ENCODE measurements at regions not wholly inside any gene's neighbourhood (a gene's known extent, or its start where the extent isn't known, plus 50 kb on each side); places are given as distances from the start of the nearest gene placed in this dataset.

DNA sequence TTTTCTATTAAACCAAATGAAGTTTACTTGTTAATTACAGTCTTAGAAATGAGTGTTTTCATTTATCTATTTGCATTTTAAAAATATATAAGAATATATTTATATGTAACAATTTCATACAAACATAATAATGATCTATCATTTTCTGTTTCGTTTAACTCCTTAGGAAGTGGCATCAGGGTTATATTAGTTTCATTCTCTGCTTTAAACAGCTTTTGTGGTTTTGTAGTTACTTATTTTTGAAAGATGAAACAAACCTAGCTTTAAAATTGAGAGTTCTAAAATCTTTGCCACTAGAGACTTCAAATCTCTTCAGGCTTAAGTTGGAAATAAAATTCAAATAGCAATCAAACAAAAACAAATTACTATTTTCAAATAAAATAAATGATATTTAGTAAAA lies 2110.6 kb downstream of the MRPL39 start:
- no peak for DNase-seq

DNA sequence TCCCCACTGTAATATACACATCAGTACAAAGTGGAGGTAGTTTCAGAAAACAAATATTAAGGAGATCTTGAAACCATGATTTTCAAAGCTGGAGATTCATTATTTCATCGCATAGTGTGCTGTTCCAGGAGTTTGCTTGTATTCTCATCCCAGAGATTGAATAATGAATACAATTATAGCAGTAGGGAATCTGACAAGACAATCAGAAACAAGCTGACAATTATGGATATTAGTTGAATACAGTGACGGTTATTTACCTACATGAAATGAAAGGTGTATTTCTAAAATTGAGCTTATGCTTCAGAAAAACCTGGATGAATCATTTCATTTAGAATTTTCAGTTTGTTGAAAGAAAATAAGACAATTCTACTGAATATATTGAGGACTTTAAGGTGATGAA lies 2119.0 kb downstream of the MRPL39 start:
- peak in 1 of 3 experiments; percentile 96 for DNase-seq

- DNase-seq, result no peak
Observed at GRCh38 chr21:23480591-23481270, 2126.6 kb downstream of the MRPL39 start.

GRCh38 chr21:23478381-23478780 lies 2128.9 kb downstream of the MRPL39 start:
- peak in 1 of 3 experiments; percentile 9 for DNase-seq

DNA sequence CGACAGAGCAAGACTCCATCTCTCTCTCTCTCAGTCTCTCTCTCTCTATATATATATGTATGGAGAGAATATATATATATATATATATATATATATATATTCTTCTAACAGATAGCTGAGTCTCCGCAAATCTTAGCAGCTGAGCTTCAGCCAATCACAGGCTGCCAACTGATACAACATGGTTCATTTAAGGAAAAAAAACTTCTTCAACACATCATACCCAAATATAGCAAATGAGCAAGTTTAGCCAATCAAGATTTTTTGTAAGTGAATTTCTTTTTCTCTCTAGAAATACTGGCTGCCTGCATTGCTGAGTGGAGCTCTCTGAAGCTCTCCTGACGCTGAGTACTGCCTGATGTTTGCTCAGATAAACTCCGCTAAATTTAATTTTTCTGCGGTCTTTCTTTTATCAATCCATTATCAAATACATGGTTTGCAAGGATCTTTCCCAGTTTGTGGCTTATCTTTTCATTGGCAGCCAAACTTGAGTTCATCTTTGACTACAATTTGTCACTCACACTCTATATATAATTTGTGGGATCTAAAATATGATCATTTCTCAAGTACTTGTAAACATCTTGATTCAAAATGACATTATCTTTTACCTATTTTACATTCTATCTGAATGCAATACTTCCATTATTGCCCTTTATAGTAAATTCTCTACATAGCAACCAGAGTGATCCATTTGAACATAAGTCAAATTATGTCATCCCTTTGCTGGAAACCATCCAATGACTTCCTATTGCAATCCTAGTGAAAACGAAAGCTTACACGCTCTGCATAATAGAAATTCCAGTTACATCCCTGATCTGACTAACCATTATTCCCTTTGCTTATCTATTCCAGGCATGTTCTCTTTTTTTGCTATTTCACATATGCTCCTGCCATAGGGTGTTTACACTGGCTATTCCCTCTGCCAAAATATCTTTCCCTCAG lies 2131.7 kb downstream of the MRPL39 start:
- no peak for DNase-seq

DNA sequence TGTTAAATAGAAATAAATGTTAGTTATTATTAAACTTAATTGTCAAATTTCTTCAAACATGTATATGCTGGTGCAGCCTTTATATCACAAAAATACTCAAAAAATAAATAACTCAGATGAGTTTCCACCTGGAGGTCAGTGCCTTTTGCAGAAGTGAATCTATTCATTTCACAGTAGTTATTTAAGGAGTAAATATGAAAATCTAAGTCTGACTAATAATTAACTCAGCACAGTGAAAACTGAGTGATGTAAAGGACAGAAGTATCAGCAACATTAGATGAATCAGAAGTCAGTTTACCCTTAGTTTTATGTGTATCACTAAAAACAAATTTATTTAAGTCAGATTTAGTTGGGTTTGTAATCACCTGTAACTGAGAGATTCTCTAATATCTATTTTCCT lies 2135.4 kb downstream of the MRPL39 start:
- DNase-seq, result no peak

DNA sequence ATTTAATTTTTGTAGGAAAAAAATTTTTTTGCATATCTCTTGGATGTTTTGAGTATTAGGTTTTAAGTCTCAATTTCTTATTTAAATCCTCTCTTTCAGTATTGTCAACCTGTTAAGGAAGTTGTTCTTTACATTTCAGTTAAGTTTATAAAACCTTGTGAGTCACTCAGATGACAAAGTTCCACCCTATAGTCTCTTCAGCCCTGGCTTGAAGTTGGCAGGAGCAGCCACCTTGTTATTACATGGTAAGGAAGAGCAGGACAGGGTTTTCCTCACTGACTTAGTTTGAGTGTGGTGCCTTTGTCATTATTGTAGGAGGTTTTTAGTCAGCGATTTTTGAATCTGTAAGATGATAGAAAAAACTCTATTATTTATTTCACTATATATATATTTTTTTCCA lies 2143.9 kb downstream of the MRPL39 start:
- no peak for DNase-seq

- peak in 1 of 3 experiments; percentile 19 for DNase-seq
Observed at GRCh38 chr21:23455676-23456075, 2151.6 kb downstream of the MRPL39 start.

DNA sequence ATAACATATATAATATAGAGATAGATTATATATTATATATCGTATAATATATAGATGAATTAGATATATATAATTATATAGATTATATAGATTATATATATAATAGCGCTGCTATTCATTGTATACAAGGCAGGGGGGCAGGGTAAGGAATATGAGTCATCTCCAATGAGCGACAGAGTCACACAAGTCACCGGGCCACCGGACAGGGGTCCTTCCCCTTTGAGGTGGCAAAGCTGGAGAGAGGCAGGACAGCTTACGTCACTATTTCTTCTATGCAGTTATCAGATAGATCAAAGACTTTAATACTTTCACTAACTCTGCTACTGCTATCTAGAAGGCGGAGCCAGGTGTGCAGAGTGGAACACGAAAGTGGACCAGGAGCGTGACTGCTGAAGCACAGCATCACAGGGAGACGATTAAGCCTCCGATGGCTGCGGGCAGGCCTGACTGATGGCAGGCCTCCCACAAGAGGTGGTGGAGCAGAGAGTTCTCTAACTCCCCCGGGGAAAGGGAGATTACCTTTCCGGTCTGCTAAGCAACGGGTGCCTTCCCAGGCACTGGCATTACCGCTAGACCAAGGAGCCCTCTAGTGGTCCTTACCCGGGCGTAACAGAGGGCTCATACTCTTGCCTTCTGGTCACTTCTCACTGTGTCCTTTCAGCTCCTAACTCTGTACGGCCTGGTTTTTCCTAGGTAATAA lies 2154.7 kb downstream of the MRPL39 start:
- no peak for DNase-seq

DNA sequence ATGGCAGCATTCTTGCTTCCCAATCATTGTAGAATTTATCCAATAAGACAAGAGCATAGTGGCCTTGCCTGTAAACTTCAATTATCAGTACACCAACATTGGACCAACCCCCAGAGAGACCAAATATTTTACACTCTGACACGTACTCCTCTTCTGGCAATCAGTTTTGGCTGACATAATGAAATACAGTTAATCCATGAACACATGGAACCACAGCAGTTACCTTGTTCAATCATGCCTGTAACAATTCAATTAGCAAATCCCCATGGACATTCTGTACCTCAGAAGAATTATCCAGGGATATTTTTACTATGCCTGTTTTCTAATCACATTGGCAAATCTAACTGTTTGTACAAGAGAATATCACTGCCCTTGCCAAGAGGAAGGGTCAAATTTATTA lies 2162.0 kb downstream of the MRPL39 start:
- no peak for DNase-seq

DNA sequence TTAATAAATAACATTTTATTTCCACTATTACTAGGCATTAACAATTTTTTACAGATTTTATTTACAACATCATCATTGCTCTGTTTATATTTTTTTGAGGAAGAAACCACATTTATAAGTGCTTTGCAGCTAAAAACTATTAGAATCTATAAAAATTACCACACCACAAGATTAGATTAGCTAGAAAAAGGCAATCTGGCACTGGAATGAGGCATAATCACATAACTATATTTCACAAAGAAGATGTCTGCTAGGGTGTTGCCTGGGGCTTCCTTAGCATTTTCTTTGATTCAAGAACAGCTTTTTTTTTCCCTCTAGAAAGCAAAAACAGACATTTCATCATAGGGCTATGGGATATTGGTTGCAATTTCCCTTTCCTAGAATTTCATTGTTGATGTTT lies 2169.2 kb downstream of the MRPL39 start:
- DNase-seq, result no peak

- peak in 2 of 3 experiments; percentile 41 to 88 for DNase-seq
Observed at GRCh38 chr21:23402929-23403520, 2204.3 kb downstream of the MRPL39 start.

DNA sequence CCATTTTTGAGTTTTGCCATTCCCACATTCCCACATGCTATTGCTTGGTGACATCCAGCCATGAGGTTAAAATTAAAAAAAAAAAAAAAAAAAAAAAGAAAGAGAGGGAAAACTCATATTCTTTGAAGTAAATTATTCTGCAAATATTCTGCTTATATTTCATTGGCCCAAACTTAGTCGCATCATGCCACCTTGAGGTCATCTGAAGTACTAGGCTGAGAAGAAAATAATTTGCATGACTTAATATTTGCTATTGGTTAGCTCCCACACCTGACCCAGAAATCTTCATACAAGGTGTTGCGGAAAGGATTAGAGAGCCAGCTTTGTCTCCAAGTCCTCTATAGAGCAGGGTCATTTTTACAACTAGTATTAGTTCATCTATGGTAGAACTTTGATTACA lies 2206.0 kb downstream of the MRPL39 start:
- DNase-seq, result peak in 1 of 3 experiments; percentile 63

DNA sequence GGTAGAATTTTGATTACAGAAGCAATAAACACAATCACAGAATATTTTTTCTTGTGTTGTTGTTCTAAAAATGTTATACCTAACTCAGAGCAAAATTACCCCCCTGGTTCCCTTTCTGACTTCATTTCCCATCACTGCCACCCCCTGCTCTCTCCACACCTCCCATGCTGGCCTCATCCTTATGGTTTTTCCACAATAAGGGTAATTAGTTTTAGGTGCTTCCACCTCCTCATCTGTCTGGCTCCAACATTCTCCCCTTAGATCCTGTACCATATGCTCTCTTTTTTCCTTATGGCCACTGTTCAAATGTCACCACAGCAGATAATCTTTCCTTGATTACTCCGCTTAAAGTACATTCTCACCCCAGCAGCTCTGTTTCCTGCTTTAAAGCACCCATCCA lies 2208.6 kb downstream of the MRPL39 start:
- DNase-seq, result no peak

- DNase-seq, result no peak
Observed at GRCh38 chr21:23394458-23394857, 2212.8 kb downstream of the MRPL39 start.

DNA sequence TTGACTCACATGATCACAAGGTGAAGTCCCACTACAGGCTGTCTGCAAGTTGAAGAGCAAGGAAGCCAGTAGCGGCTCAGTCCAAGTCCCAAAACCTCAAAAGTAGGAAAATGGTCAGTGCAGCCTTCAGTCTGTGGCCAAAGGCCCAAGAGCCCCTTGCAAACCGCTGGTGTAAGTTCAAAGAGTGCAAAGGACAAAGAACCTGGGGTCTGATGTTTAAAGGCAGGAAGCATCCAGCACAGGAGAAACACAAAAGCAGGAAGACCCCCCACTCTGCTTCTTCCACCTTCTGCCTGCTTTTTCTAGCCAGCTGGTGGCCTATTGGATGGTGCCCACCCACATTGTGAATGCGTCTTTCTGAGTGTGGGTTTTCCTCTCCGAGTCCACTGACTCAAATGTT lies 2222.6 kb downstream of the MRPL39 start:
- no peak for DNase-seq

DNA sequence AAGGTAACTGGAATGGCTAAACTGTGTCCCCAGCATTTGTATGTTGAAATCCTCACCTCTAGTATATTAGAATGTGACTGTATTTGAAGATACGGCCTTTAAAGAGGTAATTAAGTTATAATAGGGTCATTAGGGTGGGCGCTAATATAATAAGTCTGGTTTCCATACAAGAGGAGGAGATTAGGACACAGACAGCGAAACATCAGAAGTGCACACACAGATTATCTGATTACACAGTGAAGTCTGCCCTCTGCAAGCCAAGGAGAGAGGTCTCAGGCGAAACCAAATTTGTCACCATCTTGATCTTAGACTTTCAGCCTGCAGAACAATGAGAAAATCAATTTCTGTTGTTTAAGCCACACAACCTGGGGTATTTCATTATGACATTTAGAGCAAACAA lies 2233.1 kb downstream of the MRPL39 start:
- peak in 1 of 3 experiments; percentile 39 for DNase-seq

GRCh38 chr21:23356905-23357304 lies 2250.4 kb downstream of the MRPL39 start:
- no peak for DNase-seq

DNA sequence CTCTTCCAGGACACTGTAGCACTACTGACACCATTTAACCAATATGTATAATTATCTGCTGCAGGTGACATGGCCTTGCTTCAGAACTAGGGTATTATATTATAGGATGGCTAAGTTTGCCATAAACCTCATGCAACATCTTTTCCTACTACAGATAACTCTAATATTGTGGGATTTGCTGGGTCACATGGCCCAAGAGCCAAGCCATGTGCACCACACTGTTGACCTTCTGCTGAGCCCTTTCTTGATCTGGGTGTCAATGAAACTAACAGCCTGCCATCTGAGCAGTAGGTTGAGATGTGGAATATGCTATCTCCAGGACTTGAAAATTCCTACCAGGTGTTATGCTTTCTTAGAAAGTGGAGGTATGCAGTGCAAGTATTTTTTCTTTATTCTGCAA lies 2291.1 kb downstream of the MRPL39 start:
- no peak for DNase-seq

GRCh38 chr21:23308741-23309140 lies 2298.5 kb downstream of the MRPL39 start:
- no peak for DNase-seq

- DNase-seq, result no peak
Observed at GRCh38 chr21:23307065-23307464, 2300.2 kb downstream of the MRPL39 start.

DNA sequence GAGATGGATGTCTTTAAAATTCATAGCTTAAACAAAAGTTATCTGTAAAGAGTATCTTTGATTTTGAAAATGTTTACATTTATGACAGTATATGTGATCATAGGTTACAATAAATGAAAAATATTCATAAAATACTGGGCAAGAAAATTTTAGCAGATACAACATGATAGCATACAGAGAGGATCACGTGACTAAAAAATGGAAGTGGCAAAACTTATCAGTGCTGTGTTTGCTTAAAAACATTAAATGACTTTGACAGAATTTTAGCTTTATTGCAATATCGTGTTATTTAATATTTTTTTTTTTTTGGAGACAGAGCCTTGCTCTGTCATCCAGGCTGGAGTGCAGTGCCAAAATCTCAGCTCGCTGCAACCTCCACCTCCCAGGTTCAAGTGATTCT lies 2294.1 kb downstream of the NCAM2 start:
- no peak for DNase-seq

- no peak for DNase-seq
Observed at GRCh38 chr21:23281917-23282316, 2283.7 kb downstream of the NCAM2 start.

All from NCI-H1417 (cell line).